ENCODE measurements at regions not wholly inside any gene's neighbourhood (a gene's known extent, or its start where the extent isn't known, plus 50 kb on each side); places are given as distances from the start of the nearest gene placed in this dataset.
A peak's percentile ranks its signal among the peaks of the same experiment; 100 is the strongest.

DNA sequence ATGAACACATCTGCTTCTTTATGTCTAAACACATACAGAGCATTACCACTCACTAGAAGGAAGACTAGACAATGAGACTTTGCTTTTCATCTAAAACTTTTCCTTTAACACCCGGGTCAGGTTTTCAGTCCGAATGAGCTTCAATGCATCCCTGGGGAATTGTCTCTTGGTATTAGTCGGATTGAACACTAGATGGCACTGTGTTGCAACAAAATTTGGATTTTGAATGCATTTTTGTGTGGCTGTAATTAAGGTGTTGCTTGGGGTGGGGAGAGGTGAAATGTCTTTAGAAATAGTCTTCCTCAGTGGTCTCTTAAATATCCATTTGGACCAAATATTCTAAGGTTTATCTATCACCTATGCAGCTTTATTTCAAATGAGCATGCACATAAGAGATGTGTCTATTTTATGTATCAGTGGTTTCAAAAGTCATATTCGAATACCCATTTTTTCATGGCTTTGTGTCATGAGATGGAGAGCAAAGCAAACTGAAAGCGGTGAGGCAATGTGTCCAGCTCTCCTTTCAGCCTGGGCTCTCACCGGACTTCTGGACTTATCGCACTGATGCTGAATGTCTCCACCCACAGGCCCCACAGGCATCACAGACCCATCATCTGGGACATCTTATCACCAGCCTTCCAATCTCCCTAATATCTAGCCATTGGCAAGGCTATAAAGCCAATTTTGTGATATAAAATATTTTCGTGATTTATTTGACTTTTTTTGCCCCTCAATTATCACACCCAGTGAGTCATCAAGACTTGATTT is 510.3 kb downstream of the RNF144A start:
- Histone ChIP-seq H3K27ac (no peak overlapping the region), H3K27me3 (no peaks in the 10 kb centered on the region), H3K4me3 (no peak overlapping the region), H3K9me3 (no peaks in the 10 kb centered on the region), H3K4me1 (peaks cover 0 to 42% (median 17%) of the 10 kb centered on the region in 4 donors), H3K36me3 (no peaks in the 10 kb centered on the region)
- no peak for TF ChIP-seq POLR2AphosphoS5 (IDR thresholded peaks at IDR 0.05)
- TF ChIP-seq, protein P1, sequence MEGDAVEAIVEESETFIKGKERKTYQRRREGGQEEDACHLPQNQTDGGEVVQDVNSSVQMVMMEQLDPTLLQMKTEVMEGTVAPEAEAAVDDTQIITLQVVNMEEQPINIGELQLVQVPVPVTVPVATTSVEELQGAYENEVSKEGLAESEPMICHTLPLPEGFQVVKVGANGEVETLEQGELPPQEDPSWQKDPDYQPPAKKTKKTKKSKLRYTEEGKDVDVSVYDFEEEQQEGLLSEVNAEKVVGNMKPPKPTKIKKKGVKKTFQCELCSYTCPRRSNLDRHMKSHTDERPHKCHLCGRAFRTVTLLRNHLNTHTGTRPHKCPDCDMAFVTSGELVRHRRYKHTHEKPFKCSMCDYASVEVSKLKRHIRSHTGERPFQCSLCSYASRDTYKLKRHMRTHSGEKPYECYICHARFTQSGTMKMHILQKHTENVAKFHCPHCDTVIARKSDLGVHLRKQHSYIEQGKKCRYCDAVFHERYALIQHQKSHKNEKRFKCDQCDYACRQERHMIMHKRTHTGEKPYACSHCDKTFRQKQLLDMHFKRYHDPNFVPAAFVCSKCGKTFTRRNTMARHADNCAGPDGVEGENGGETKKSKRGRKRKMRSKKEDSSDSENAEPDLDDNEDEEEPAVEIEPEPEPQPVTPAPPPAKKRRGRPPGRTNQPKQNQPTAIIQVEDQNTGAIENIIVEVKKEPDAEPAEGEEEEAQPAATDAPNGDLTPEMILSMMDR (IDR thresholded peaks at IDR 0.05) = peak; percentile 49 to 71 (median 62)
- 42 to 49% methylated on average over 8 of the region's 8 CpGs for WGBS, 2 donors
- intact Hi-C loops (cut with DNase I) = loop anchor here (2.0 to 10.0 kb wide), 6 partner anchors 417 to 1335 kb away; no protein-coding TSS in a partner anchor
- DNase-seq = no peak

DNA sequence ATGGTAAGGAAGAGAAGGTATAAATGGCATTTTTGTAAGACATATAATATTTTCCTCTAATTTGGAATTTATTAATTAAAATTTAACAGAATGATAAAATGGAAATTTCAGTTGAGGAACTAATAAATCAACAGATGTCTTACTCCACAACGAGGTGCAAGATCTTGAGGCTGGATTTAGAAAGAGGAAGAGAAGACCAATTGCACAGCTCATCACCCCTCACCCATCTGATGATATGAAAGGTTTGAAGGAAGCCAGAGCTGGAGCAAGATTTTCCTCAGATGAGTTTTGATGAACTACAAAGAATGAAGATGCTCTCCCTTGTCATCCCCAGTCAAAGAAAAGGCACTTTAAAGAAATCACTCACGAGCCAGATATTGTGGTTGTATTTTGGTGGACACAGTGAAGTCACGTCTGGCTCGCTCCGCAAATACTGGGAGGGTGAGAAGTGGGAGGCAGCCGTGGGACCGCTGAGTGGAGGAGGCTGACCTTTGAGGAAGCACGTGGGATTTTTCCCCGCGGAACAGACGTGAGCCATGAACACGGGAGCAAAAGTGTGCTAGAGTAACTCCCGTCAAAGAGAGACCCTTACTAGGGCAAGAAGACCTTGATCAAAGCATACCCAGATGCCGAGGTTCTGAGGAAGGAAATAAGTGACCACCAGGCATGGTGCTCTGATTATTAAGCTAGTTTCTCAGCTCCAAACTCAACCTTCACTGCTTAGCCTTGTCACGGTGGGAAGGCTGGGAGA is 511.4 kb downstream of the RNF144A start:
- intact Hi-C loops (cut with DNase I) = loop anchor here (5.0 to 10.0 kb wide), 5 partner anchors 416 to 1334 kb away; no protein-coding TSS in a partner anchor
- no peaks in the 10 kb centered on the region for H3K27me3 ChIP-seq
- no peak for TF ChIP-seq POLR2A (IDR thresholded peaks at IDR 0.05)
- no peak for TF ChIP-seq POLR2AphosphoS5 (IDR thresholded peaks at IDR 0.05)
- TF ChIP-seq, protein P1 (IDR thresholded peaks at IDR 0.05) = no peak
- TF ChIP-seq EP300 (IDR thresholded peaks at IDR 0.05) = no peak
- WGBS, 2 donors = 83 to 84% methylated on average over 15 of the region's 15 CpGs
- H3K27ac ChIP-seq = no peak overlapping the region
- no peaks in the 10 kb centered on the region for H3K9me3 ChIP-seq
- no peaks in the 10 kb centered on the region for H3K36me3 ChIP-seq
- peaks cover 0 to 35% (median 17%) of the 10 kb centered on the region in 4 donors for H3K4me1 ChIP-seq
- no peak overlapping the region for H3K4me3 ChIP-seq
- DNase-seq = no peak

DNA sequence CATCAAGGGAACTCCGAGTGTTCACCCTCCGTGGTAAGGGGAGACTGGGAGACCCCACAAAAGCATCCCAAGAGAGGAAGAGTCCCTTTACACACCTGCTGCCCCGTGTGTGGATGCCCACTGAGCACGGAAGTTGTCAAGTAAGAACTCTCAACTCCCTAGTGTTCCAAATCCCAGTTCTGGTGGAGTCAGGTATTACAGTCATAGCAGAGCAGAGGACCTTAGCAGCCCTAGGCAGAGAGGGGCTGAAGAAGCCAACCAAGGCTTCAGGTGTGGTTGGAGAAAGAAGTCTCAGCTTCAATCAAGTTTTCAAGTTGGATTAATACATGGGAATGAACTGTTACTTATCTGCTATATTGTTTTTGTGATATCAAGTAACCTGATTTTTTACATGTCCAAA is 512.5 kb downstream of the RNF144A start:
- WGBS, 2 donors = 85 to 93% methylated on average over 4 of the region's 4 CpGs

DNA sequence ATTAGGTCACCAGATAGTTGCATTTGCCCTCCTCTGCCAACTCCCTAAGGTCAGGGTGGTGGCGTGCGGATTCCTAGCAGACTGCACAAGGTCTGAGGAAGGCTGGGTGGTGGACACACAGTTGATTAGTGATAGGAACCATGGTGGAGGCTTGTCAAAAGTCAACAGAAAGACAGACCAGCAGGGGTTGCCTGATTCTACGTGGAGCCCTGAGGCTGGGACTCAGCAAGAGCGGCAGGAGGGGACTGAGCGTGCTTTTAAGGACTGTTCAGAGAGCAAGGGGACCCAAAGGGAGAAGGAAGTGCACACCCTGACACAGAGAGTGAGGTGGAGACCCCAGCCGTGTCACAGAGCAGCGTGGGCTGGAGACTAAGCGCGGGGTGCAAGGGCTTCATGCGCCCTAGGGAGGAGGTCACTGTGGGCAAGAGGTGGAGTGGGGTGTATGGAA is 513.2 kb downstream of the RNF144A start:
- Histone ChIP-seq H3K27ac (no peak overlapping the region), H3K4me3 (peak overlapping the region in 1 of 4 donors; percentile 42), H3K36me3 (no peaks in the 10 kb centered on the region), H3K4me1 (peaks cover 0 to 37% (median 17%) of the 10 kb centered on the region in 4 donors), H3K27me3 (no peaks in the 10 kb centered on the region), H3K9me3 (no peaks in the 10 kb centered on the region)
- intact Hi-C loops (cut with DNase I) = loop anchor here (10.0 kb wide), 1 partner anchor 574 kb away; no protein-coding TSS in a partner anchor
- no peak for DNase-seq
- 73 to 87% methylated on average over 10 of the region's 10 CpGs for WGBS, 2 donors
- TF ChIP-seq EP300 (IDR thresholded peaks at IDR 0.05) (no peak), POLR2AphosphoS5 (IDR thresholded peaks at IDR 0.05) (no peak), POLR2A (IDR thresholded peaks at IDR 0.05) (no peak)
- TF ChIP-seq, protein P1 (IDR thresholded peaks at IDR 0.05) = no peak

More for the DNA sequence above, 512.5 kb downstream of the RNF144A start:
- TF ChIP-seq POLR2A (IDR thresholded peaks at IDR 0.05) (no peak), POLR2AphosphoS5 (IDR thresholded peaks at IDR 0.05) (no peak)
- TF ChIP-seq, protein P1 (IDR thresholded peaks at IDR 0.05) = peak in 1 of 4 experiments; percentile 27
- no peaks in the 10 kb centered on the region for H3K27me3 ChIP-seq
- no peak overlapping the region for H3K4me3 ChIP-seq
- H3K36me3 ChIP-seq = no peaks in the 10 kb centered on the region
- H3K27ac ChIP-seq = no peak overlapping the region
- DNase-seq = no peak
- peaks cover 0 to 31% (median 17%) of the 10 kb centered on the region in 4 donors for H3K4me1 ChIP-seq
- no peaks in the 10 kb centered on the region for H3K9me3 ChIP-seq
- intact Hi-C loops (cut with DNase I) = loop anchor here (5.0 to 10.0 kb wide), 6 partner anchors 415 to 1333 kb away; no protein-coding TSS in a partner anchor
